ENCODE measurements at regions not wholly inside any gene's neighbourhood (a gene's known extent, or its start where the extent isn't known, plus 50 kb on each side); places are given as distances from the start of the nearest gene placed in this dataset.

DNA sequence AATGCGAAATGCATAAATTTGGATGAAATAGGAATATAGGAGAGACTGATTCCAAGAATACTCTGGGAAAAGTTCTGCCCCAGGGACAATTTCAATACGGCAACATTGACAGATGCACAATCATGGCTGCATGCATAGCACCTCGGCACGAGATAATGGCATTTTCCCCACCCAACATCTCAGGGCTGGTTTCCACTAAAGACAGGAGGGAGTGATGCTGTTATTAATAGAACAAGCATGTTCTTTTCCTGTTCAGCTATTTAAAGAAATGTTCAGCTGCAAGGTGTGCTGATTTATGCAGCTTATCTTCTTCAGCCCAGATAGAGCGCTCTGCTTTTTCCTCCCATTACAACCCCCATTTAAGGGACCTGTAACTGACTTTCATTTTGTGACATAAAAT is 740.2 kb downstream of the TLR4 start:
- no peak for TF ChIP-seq EZH2phosphoT487 (IDR thresholded peaks at IDR 0.05; ENCODE audit: unreplicated experiment)
- TF ChIP-seq, protein P1, sequence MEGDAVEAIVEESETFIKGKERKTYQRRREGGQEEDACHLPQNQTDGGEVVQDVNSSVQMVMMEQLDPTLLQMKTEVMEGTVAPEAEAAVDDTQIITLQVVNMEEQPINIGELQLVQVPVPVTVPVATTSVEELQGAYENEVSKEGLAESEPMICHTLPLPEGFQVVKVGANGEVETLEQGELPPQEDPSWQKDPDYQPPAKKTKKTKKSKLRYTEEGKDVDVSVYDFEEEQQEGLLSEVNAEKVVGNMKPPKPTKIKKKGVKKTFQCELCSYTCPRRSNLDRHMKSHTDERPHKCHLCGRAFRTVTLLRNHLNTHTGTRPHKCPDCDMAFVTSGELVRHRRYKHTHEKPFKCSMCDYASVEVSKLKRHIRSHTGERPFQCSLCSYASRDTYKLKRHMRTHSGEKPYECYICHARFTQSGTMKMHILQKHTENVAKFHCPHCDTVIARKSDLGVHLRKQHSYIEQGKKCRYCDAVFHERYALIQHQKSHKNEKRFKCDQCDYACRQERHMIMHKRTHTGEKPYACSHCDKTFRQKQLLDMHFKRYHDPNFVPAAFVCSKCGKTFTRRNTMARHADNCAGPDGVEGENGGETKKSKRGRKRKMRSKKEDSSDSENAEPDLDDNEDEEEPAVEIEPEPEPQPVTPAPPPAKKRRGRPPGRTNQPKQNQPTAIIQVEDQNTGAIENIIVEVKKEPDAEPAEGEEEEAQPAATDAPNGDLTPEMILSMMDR (conservative IDR thresholded peaks at IDR 0.05; ENCODE audit: low read depth in 2 of 2): no peak
- TF ChIP-seq, protein P2, sequence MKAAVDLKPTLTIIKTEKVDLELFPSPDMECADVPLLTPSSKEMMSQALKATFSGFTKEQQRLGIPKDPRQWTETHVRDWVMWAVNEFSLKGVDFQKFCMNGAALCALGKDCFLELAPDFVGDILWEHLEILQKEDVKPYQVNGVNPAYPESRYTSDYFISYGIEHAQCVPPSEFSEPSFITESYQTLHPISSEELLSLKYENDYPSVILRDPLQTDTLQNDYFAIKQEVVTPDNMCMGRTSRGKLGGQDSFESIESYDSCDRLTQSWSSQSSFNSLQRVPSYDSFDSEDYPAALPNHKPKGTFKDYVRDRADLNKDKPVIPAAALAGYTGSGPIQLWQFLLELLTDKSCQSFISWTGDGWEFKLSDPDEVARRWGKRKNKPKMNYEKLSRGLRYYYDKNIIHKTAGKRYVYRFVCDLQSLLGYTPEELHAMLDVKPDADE (IDR thresholded peaks at IDR 0.05): no peak

All from GM23338 (cell line).